DND-41 (cell line): ENCODE measurements at regions not wholly inside any gene's neighbourhood (a gene's known extent, or its start where the extent isn't known, plus 50 kb on each side); places are given as distances from the start of the nearest gene placed in this dataset.

Source experiments
- CTCF ChIP-seq: IDR thresholded peaks from 2 replicates; pipeline ENCODE4 v1.5.1; 2012; ENCODE audit warnings: borderline replicate concordance, low read length, moderate library complexity, mild to moderate bottlenecking; ENCODE audit not compliant: poor library complexity, severe bottlenecking; ENCODE audit errors: extremely low read depth
- EZH2 ChIP-seq: IDR thresholded peaks from 3 replicates; pipeline ENCODE4 v1.6.1; 2012; ENCODE audit warnings: borderline replicate concordance, low read depth, mild to moderate bottlenecking, moderate library complexity, low read length, inconsistent platforms; ENCODE audit not compliant: severe bottlenecking

GRCh38 chr14:89607453-89607852 is 190.4 kb upstream of the FOXN3 start:
- TF ChIP-seq CTCF (no peak), EZH2 (no peak)
